GM21367 (cell line): ENCODE measurements at regions not wholly inside any gene's neighbourhood (a gene's known extent, or its start where the extent isn't known, plus 50 kb on each side); places are given as distances from the start of the nearest gene placed in this dataset.
"Not testable (repeated sequence)": the region's sequence is repeated elsewhere in the genome, so short reads cannot be mapped to it uniquely, and the experiment has no call there.

Source experiments
- ATAC-seq: cut with Tn5 transposase; IDR thresholded peaks from one replicate; pipeline ENCODE4 v1.9.1; 2021; ENCODE audit not compliant: unreplicated experiment

- ATAC-seq, result no peak
These were observed 129.2 kb downstream of the TBX18 start for GRCh38 chr6:84635081-84635761.

GRCh38 chr6:84633771-84634170, 130.6 kb downstream of the TBX18 start:
- no peak for ATAC-seq

DNA sequence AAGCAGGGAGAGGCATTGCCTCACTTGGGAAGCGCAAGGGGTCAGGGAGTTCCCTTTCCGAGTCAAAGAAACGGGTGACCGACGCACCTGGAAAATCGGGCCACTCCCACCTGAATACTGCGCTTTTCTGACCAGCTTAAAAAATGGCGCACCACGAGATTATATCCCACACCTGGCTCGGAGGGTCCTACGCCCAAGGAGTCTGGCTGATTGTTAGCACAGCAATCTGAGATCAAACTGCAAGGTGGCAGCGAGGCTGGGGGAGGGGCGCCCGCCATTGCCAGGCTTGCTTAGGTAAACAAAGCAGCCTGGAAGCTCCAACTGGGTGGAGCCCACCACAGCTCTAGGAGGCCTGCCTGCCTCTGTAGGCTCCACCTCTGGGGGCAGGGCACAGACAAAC, 137.9 kb downstream of the TBX18 start:
- ATAC-seq, result not testable (repeated sequence)

DNA sequence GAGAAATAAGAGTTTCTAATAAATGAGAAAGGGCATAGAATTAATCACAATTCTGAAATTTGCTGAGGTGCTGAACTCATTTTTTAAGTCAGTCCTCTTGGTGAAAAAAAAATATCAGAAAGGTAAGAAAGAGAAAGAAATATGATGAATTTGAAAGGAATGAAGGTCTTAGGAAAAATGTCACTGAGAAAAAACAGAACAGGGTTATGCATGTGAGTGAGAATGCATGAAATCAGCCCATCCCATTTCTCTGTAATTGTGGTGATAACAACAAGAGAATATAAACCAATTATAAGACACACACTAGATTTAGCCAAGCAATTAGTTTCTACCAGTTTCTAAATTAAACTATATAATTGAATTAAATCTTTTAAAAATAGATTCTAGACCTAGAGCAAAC, 138.9 kb downstream of the TBX18 start:
- ATAC-seq, result no peak

- ATAC-seq, result no peak
These were observed 140.3 kb downstream of the TBX18 start for GRCh38 chr6:84623956-84624680.

DNA sequence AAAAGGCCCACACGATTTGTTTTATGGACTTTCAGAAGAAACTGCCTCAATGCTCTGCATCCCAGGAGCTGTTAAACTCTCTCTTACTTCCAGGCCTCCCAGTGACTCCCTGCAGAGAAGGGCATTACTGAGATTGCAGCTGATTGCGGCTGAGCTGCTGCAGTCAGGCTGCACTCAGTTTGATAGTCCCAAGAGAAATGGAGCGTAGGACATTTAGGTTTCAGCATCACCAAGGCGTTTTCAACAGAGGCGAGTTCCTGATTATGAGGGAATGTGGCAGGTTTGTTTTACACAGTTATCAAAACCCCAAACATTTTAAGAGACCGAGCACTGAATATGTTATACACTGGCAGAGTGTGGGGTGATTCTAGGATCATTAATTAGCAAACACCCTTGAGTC, 145.6 kb downstream of the TBX18 start:
- no peak for ATAC-seq

GRCh38 chr6:84618046-84618752, 146.2 kb downstream of the TBX18 start:
- no peak for ATAC-seq

GRCh38 chr6:84615987-84616386, 148.4 kb downstream of the TBX18 start:
- ATAC-seq, result no peak

DNA sequence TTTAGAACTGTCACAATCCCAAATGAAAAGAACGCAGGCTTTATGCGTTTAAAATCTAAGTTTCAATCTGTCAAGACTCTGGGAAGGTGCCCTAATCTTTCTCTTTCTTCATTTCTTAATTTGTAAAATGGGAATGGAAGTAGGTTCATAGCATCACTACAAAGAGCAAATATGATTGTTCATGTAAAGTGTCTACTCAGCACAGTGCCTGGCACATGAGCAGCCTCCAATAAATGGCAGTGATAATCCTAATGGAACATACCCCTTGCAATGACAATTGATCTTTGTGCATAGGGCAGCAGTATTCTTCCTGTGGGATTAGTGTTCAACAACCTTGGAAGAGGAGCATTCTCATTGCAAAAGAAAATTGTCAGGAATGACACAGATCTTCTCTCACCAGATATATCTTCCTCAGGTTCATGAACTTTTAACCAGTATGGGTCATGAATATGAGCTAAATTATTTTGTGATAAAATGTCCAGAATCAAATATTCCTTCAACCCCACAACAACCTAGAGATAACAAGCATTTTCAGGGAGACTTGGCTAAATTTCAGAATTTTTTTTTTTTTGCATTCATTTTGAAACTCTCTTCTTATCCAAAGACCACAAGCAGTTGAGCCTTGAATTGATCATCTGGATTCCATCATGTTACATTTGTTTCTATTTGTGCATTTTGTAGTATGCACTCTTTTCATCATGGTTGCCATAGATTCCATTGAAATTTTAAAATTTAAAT, 149.1 kb downstream of the TBX18 start:
- ATAC-seq, result no peak

- no peak for ATAC-seq
These were observed 157.5 kb downstream of the TBX18 start for GRCh38 chr6:84606860-84607259.

DNA sequence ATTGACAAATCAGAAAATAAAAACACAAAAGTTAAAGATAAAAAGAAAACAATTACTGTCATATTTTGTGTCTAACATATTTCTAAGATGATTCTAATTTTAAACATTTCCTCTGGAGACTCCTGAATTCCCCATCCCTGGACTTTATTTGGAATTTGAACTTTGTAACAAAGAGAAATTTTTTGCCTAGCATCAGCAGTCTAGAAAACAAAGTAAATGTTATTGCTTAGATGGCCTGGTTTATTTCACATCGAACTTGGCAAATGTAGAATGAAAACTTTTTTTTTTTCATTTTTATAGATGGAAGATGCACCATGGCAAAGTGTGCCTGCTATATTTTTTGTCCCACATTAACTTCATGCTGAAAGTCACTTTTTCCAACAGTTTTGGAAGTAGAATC, 159.1 kb downstream of the TBX18 start:
- ATAC-seq, result no peak

DNA sequence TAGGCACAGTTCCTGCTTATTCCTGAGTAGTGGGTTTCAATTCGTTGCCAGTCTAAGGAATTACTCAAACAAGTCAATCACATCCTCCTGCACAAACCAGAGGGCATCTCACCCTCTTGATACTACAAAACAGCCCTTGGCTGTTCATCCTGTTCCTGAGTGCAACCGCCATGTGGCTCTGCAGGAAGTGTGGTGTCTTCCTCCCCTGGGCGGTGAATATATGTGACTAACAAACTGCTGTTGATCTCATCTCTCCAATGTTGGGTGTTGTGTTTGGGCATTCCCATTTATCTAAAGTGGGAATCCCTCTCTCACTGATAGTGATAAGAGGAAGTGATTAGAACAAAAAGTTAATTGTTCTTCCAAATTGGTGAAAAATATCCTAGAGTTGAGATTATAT, 163.0 kb downstream of the TBX18 start:
- no peak for ATAC-seq

DNA sequence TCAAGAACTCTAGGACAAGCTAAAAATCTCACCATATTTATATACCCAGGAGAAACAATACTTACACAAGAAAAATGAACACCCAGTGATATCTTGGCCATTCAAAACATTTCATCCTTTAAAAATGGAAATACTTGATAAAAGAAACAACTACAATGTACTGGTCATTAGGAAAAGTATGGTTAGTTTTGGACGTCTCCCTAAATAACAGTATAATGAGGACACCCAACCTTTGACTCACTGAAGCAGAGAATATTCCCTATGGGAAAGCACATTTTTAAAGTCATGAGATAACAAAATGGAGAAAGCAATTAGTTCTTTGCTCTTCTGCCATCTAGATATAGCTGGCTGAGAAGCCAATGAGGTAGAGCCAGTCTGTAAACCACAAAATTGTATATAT, 164.4 kb downstream of the TBX18 start:
- no peak for ATAC-seq

GRCh38 chr6:84597238-84597875, 167.0 kb downstream of the TBX18 start:
- ATAC-seq, result no peak

DNA sequence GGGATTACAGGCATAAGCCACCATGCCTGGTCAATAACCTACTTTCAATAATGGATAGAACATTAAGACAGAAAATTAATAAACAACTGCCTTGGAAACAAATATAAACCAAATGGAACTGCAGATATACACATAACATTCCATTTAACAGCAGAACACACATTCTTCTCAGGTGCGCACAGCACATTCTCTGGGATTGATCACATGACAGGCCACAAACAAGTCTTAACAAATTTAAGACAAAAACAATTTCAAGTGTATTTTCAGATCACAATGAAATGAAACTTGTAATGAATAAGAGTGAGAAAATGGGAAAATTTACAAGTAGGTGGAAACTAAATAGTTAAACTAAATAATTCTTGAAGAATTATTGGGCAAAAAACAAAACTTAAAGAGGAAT, 167.9 kb downstream of the TBX18 start:
- ATAC-seq, result no peak

DNA sequence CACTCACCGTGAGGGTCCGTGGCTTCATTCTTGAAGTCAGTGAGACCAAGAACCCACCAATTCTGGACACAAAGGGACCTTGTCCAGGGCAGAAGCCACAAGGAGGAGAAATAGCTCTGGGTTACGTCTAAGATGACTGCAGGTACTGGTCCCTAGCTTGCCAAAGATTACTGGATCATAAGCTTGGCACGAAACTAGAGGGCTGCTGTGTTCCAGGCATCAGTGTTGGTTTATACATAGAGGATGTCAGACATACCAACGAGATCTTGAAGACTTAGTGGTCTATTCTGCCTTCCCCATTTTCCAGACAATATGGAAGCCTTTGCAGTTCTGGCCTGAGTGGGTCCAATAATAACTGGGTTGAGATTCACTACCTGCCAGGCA, 175.7 kb downstream of the TBX18 start:
- no peak for ATAC-seq

- not testable (repeated sequence) for ATAC-seq
These were observed 176.3 kb downstream of the TBX18 start for GRCh38 chr6:84587994-84588696.

DNA sequence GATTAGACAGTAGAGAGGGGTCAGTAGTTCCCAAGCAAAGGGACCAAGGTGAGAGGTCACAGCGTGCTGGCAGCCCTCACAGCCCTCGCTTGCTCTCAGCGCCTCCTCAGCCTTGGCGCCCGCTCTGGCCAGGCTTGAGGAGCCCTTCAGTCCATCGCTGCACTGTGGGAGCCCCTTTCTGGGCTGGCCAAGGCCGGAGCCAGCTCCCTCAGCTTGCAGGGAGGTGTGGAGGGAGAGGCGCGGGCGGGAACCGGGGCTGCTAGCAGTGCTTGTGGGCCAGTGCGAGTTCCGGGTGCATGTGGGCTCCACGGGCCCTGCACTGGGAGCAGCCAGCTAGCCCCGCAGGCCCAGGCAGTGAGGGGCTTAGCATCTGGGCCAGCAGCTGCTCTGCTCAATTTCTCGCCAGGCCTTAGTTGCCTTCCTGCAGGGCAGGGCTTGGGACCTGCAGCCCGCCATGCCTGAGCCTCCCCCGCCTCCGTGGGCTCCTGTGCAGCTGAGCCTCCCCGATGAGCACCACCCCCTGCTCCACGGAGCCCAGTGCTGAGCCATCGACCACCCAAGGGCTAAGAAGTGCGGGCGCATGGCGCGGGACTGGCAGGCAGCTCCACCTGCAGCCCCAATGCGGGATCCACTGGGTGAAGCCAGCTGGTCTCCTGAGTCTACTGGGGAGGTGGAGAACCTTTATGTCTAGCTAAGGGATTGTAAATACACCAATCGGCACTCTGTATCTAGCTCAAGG, 177.0 kb downstream of the TBX18 start:
- ATAC-seq, result not testable (repeated sequence)

- ATAC-seq, result no peak
These were observed 180.6 kb downstream of the TBX18 start for GRCh38 chr6:84583784-84584183.

GRCh38 chr6:84582997-84583396, 181.4 kb downstream of the TBX18 start:
- ATAC-seq, result no peak
